WI38 (cell line): ENCODE measurements at regions not wholly inside any gene's neighbourhood (a gene's known extent, or its start where the extent isn't known, plus 50 kb on each side); places are given as distances from the start of the nearest gene placed in this dataset.

Experiments used
- H3K4me3 ChIP-seq: 2 replicates; pipeline ENCODE4 v1.5.1; 2011; ENCODE audit warnings: low read depth, mild to moderate bottlenecking, control low read depth, low read length
- CTCF ChIP-seq: IDR thresholded peaks from 2 replicates; pipeline ENCODE4 v1.5.1; 2012; ENCODE audit warnings: low read depth, mild to moderate bottlenecking, control low read depth, low read length

- no peak overlapping the region for H3K4me3 ChIP-seq
- no peak for TF ChIP-seq CTCF
Measured at GRCh38 chr5:125197321-125197720, 450.9 kb upstream of the ZNF608 start.

- no peak overlapping the region for H3K4me3 ChIP-seq
- no peak for TF ChIP-seq CTCF
Measured at GRCh38 chr5:125198270-125198974, 452.0 kb upstream of the ZNF608 start.

GRCh38 chr5:125199373-125199772, 452.9 kb upstream of the ZNF608 start:
- H3K4me3 ChIP-seq = no peak overlapping the region
- TF ChIP-seq CTCF = no peak

- H3K4me3 ChIP-seq = 0 out of 2 replicates have a peak overlapping the region, but pooled peaks have one; percentile 11
- TF ChIP-seq CTCF = no peak
Measured at GRCh38 chr5:125199968-125200865, 453.8 kb upstream of the ZNF608 start.

- no peak for TF ChIP-seq CTCF
- H3K4me3 ChIP-seq = no peak overlapping the region
Measured at GRCh38 chr5:125200866-125201373, 454.5 kb upstream of the ZNF608 start.

- no peak for TF ChIP-seq CTCF
- H3K4me3 ChIP-seq = no peak overlapping the region
Measured at GRCh38 chr5:125201446-125202052, 455.1 kb upstream of the ZNF608 start.

GRCh38 chr5:125202353-125202752, 455.9 kb upstream of the ZNF608 start:
- TF ChIP-seq CTCF = no peak
- H3K4me3 ChIP-seq = no peak overlapping the region
